ENCODE measurements at regions not wholly inside any gene's neighbourhood (a gene's known extent, or its start where the extent isn't known, plus 50 kb on each side); places are given as distances from the start of the nearest gene placed in this dataset.
"Not testable (repeated sequence)": the region's sequence is repeated elsewhere in the genome, so short reads cannot be mapped to it uniquely, and the experiment has no call there.

- TF ChIP-seq ATF3 (IDR thresholded peaks at IDR 0.05) (no peak), JUND (IDR thresholded peaks at IDR 0.05) (no peak), MAX (IDR thresholded peaks at IDR 0.05) (no peak), SP1 (IDR thresholded peaks at IDR 0.05) (no peak)
Observed at GRCh38 chr5:104859437-104859836, 1296.8 kb upstream of the NUDT12 start (continued).

- DNase-seq (ENCODE audit: low spot score); H3K4me3 ChIP-seq (ENCODE audit: low read depth in 1 of 3, low read length in 3 of 3); H3K27ac ChIP-seq (ENCODE audit: low read depth in 1 of 2, low read length in 2 of 2); H3K27me3 ChIP-seq (ENCODE audit: control insufficient read depth in 4 of 4, insufficient read depth in 4 of 4, low read length in 3 of 4); H3K9me3 ChIP-seq (ENCODE audit: control insufficient read depth in 4 of 4, low read length in 3 of 4); H3K4me1 ChIP-seq (ENCODE audit: control insufficient read depth in 4 of 4, insufficient read depth in 4 of 4, low read length in 3 of 4); H3K36me3 ChIP-seq (ENCODE audit: control insufficient read depth in 4 of 4, insufficient read depth in 3 of 4, low read depth in 1 of 4, low read length in 3 of 4); H3K9ac ChIP-seq (ENCODE audit: low read depth in 1 of 2, low read length in 2 of 2): not testable (repeated sequence)
- 54% methylated on average over 5 of the region's 5 CpGs for WGBS
Observed at GRCh38 chr5:104852099-104852498, 1289.5 kb upstream of the NUDT12 start.

- Histone ChIP-seq H3K36me3 (ENCODE audit: control insufficient read depth in 4 of 4, insufficient read depth in 3 of 4, low read depth in 1 of 4, low read length in 3 of 4) (no peaks in the 10 kb centered on the region), H3K27me3 (ENCODE audit: control insufficient read depth in 4 of 4, insufficient read depth in 4 of 4, low read length in 3 of 4) (no peaks in the 10 kb centered on the region), H3K9me3 (ENCODE audit: control insufficient read depth in 4 of 4, low read length in 3 of 4) (peaks cover 0 to 2% (median 0%) of the 10 kb centered on the region in 4 donors), H3K27ac (ENCODE audit: low read depth in 1 of 2, low read length in 2 of 2) (no peak overlapping the region), H3K4me3 (ENCODE audit: low read depth in 1 of 3, low read length in 3 of 3) (no peak overlapping the region), H3K9ac (ENCODE audit: low read depth in 1 of 2, low read length in 2 of 2) (no peak overlapping the region), H3K4me1 (ENCODE audit: control insufficient read depth in 4 of 4, insufficient read depth in 4 of 4, low read length in 3 of 4) (no peaks in the 10 kb centered on the region)
- no peak for TF ChIP-seq ZBTB33 (IDR thresholded peaks at IDR 0.05)
- WGBS: 45% methylated on average over 4 of the region's 4 CpGs
- no peak for DNase-seq (ENCODE audit: low spot score)
Observed at GRCh38 chr5:104845541-104845940, 1283.0 kb upstream of the NUDT12 start.

- TF ChIP-seq MAX (IDR thresholded peaks at IDR 0.05) (no peak), ATF3 (IDR thresholded peaks at IDR 0.05) (no peak), FOXA1 (IDR thresholded peaks at IDR 0.05) (no peak), TAF1 (conservative IDR thresholded peaks at IDR 0.05) (no peak), NR2F2 (IDR thresholded peaks at IDR 0.05) (no peak), CTCF (IDR thresholded peaks at IDR 0.05; ENCODE audit: low read depth, low read length, missing input control) (no peak), RXRA (IDR thresholded peaks at IDR 0.05) (no peak), FOXA2 (IDR thresholded peaks at IDR 0.05) (no peak), HNF4A (conservative IDR thresholded peaks at IDR 0.05) (no peak), HNF4G (IDR thresholded peaks at IDR 0.05) (no peak)
- DNase-seq (ENCODE audit: low spot score): no peak
- H3K36me3 ChIP-seq (ENCODE audit: control insufficient read depth in 4 of 4, insufficient read depth in 3 of 4, low read depth in 1 of 4, low read length in 3 of 4): no peaks in the 10 kb centered on the region
- H3K4me1 ChIP-seq (ENCODE audit: control insufficient read depth in 4 of 4, insufficient read depth in 4 of 4, low read length in 3 of 4): no peaks in the 10 kb centered on the region
- no peak overlapping the region for H3K9ac ChIP-seq (ENCODE audit: low read depth in 1 of 2, low read length in 2 of 2)
- no peak overlapping the region for H3K4me3 ChIP-seq (ENCODE audit: low read depth in 1 of 3, low read length in 3 of 3)
- no peak overlapping the region for H3K27ac ChIP-seq (ENCODE audit: low read depth in 1 of 2, low read length in 2 of 2)
- peaks cover 0 to 2% (median 0%) of the 10 kb centered on the region in 4 donors for H3K9me3 ChIP-seq (ENCODE audit: control insufficient read depth in 4 of 4, low read length in 3 of 4)
- 15% methylated on average over 2 of the region's 2 CpGs for WGBS
- H3K27me3 ChIP-seq (ENCODE audit: control insufficient read depth in 4 of 4, insufficient read depth in 4 of 4, low read length in 3 of 4): no peaks in the 10 kb centered on the region
Observed at GRCh38 chr5:104843822-104844221, 1281.2 kb upstream of the NUDT12 start.

All from liver (tissue), 8 donors.